ENCODE measurements at regions not wholly inside any gene's neighbourhood (a gene's known extent, or its start where the extent isn't known, plus 50 kb on each side); places are given as distances from the start of the nearest gene placed in this dataset.

- H3K9me3 ChIP-seq (ENCODE audit: control insufficient read depth, insufficient read depth, low read depth, low read length), result no peaks in the 10 kb centered on the region
Measured at GRCh38 chr3:188942191-188942590, 229.6 kb upstream of the TPRG1 start.

GRCh38 chr3:188943591-188943990 is 228.2 kb upstream of the TPRG1 start:
- DNase-seq (ENCODE audit: low read depth, low spot score), result no peak
- Histone ChIP-seq H3K36me3 (ENCODE audit: control insufficient read depth, insufficient read depth, low read length) (no peaks in the 10 kb centered on the region), H3K27me3 (ENCODE audit: control insufficient read depth, insufficient read depth, low read length) (no peaks in the 10 kb centered on the region), H3K4me3 (ENCODE audit: low read depth in 2 of 2, low read length in 2 of 2) (no peak overlapping the region), H3K4me1 (ENCODE audit: control insufficient read depth, insufficient read depth, low read length) (peaks cover 17% of the 10 kb centered on the region), H3K9me3 (ENCODE audit: control insufficient read depth, insufficient read depth, low read depth, low read length) (no peaks in the 10 kb centered on the region), H3K27ac (ENCODE audit: low read length) (no peak overlapping the region)
- in situ Hi-C loops (cut with HindIII; ENCODE audit: low pct_unique_long_range_greater_than_20kb, low sequenced_read_pairs) (no loop called here), intact Hi-C loops (cut with micrococcal nuclease; ENCODE audit: unreplicated experiment) (no loop called here)
- no peak for ATAC-seq
- ChIA-PET POLR2A (no interaction called here), CTCF (no interaction called here)
- TF ChIP-seq TCF7L2 (IDR thresholded peaks at IDR 0.05; ENCODE audit: low read depth, low read length) (no peak), REST (IDR thresholded peaks at IDR 0.05; ENCODE audit: insufficient read depth in 1 of 2, low read depth in 2 of 2, low read length in 1 of 2) (no peak), SIN3A (IDR thresholded peaks at IDR 0.05; ENCODE audit: borderline replicate concordance, insufficient read depth, low read depth, low read length) (no peak), POLR2AphosphoS5 (IDR thresholded peaks at IDR 0.05; ENCODE audit: low read depth, low read length) (no peak), CTCF (IDR thresholded peaks at IDR 0.05) (no peak)
- no TSS peak for BruUV-seq (replicated peaks)

More at GRCh38 chr3:188942191-188942590, 229.6 kb upstream of the TPRG1 start:
- H3K27ac ChIP-seq (ENCODE audit: low read length), result no peak overlapping the region
- ATAC-seq (no peak), DNase-seq (ENCODE audit: low read depth, low spot score) (no peak)
- no TSS peak for BruUV-seq (replicated peaks)
- intact Hi-C loops (cut with micrococcal nuclease; ENCODE audit: unreplicated experiment), result no loop called here
- CTCF ChIA-PET, result interaction anchor here (1.3 kb wide), 1 partner anchor 14 kb away, joined by 4 read pairs; no protein-coding TSS in a partner anchor
- in situ Hi-C loops (cut with HindIII; ENCODE audit: low pct_unique_long_range_greater_than_20kb, low sequenced_read_pairs), result no loop called here
- no peak for TF ChIP-seq TCF7L2 (IDR thresholded peaks at IDR 0.05; ENCODE audit: low read depth, low read length)
- TF ChIP-seq CTCF (IDR thresholded peaks at IDR 0.05), result no peak
- no peak for TF ChIP-seq POLR2AphosphoS5 (IDR thresholded peaks at IDR 0.05; ENCODE audit: low read depth, low read length)
- TF ChIP-seq REST (IDR thresholded peaks at IDR 0.05; ENCODE audit: insufficient read depth in 1 of 2, low read depth in 2 of 2, low read length in 1 of 2), result no peak
- no peak for TF ChIP-seq SIN3A (IDR thresholded peaks at IDR 0.05; ENCODE audit: borderline replicate concordance, insufficient read depth, low read depth, low read length)
- no peak overlapping the region for H3K4me3 ChIP-seq (ENCODE audit: low read depth in 2 of 2, low read length in 2 of 2)
- H3K36me3 ChIP-seq (ENCODE audit: control insufficient read depth, insufficient read depth, low read length), result no peaks in the 10 kb centered on the region
- no peaks in the 10 kb centered on the region for H3K27me3 ChIP-seq (ENCODE audit: control insufficient read depth, insufficient read depth, low read length)
- POLR2A ChIA-PET, result no interaction called here
- peaks cover 11% of the 10 kb centered on the region for H3K4me1 ChIP-seq (ENCODE audit: control insufficient read depth, insufficient read depth, low read length)
